ENCODE measurements at regions not wholly inside any gene's neighbourhood (a gene's known extent, or its start where the extent isn't known, plus 50 kb on each side); places are given as distances from the start of the nearest gene placed in this dataset.

GRCh38 chr20:2207770-2208097, 88.1 kb upstream of the TGM3 start:
- Histone ChIP-seq H3K9ac (ENCODE audit: low read length) (peak overlapping the region; percentile 64), H3K27ac (ENCODE audit: low read length) (peak overlapping the region; percentile 60; the same call in 1 of the 2 replicates), H4K20me1 (ENCODE audit: insufficient read depth, low read length) (no peaks in the 10 kb centered on the region), H2AFZ (ENCODE audit: low read length) (peak overlapping the region; percentile 98), H3K36me3 (replicated peaks; ENCODE audit: insufficient read depth, low read length) (no peaks in the 10 kb centered on the region), H3K4me2 (ENCODE audit: low read depth, low read length) (peak overlapping the region; percentile 94), H3K9me3 (replicated peaks; ENCODE audit: insufficient read depth, low read length) (no peaks in the 10 kb centered on the region), H3K4me3 (ENCODE audit: low read length) (peak overlapping the region; percentile 78), H3K4me1 (ENCODE audit: low read length) (peaks cover 21% of the 10 kb centered on the region), H3K9me2 (replicated peaks; ENCODE audit: insufficient read depth, low read length) (no peaks in the 10 kb centered on the region), H3K79me2 (ENCODE audit: low read length) (no peaks in the 10 kb centered on the region), H3F3A (ENCODE audit: insufficient read depth, low read length) (peaks cover 10% of the 10 kb centered on the region), H3K27me3 (replicated peaks; ENCODE audit: insufficient read depth, low read length) (no peaks in the 10 kb centered on the region)
- DNase-seq: no peak
- TF ChIP-seq CTCF (IDR thresholded peaks at IDR 0.05; ENCODE audit: low read length) (no peak), EZH2 (optimal IDR thresholded peaks at IDR 0.05; ENCODE audit: low read depth, low read length) (no peak), EZH2phosphoT487 (IDR thresholded peaks at IDR 0.05; ENCODE audit: low read length) (no peak)

- TF ChIP-seq EZH2 (optimal IDR thresholded peaks at IDR 0.05; ENCODE audit: low read depth, low read length) (no peak), CTCF (IDR thresholded peaks at IDR 0.05; ENCODE audit: low read length) (no peak), EZH2phosphoT487 (IDR thresholded peaks at IDR 0.05; ENCODE audit: low read length) (no peak)
- no peaks in the 10 kb centered on the region for H3K27me3 ChIP-seq (replicated peaks; ENCODE audit: insufficient read depth, low read length)
- no peaks in the 10 kb centered on the region for H3K79me2 ChIP-seq (ENCODE audit: low read length)
- H3K36me3 ChIP-seq (replicated peaks; ENCODE audit: insufficient read depth, low read length): no peaks in the 10 kb centered on the region
- peaks cover 10% of the 10 kb centered on the region for H3F3A ChIP-seq (ENCODE audit: insufficient read depth, low read length)
- peak overlapping the region; percentile 94 for H3K4me2 ChIP-seq (ENCODE audit: low read depth, low read length)
- peak overlapping the region; percentile 98; the same call in 1 of the 2 replicates for H2AFZ ChIP-seq (ENCODE audit: low read length)
- peak overlapping the region; percentile 24 for H3K4me3 ChIP-seq (ENCODE audit: low read length)
- no peaks in the 10 kb centered on the region for H3K9me2 ChIP-seq (replicated peaks; ENCODE audit: insufficient read depth, low read length)
- no peaks in the 10 kb centered on the region for H4K20me1 ChIP-seq (ENCODE audit: insufficient read depth, low read length)
- peak overlapping the region; percentile 26 for H3K9ac ChIP-seq (ENCODE audit: low read length)
- H3K9me3 ChIP-seq (replicated peaks; ENCODE audit: insufficient read depth, low read length): no peaks in the 10 kb centered on the region
- peak overlapping the region; percentile 60 for H3K27ac ChIP-seq (ENCODE audit: low read length)
- peaks cover 21% of the 10 kb centered on the region for H3K4me1 ChIP-seq (ENCODE audit: low read length)
- DNase-seq: peak; percentile 61
These were observed 86.9 kb upstream of the TGM3 start for GRCh38 chr20:2208897-2209296.

GRCh38 chr20:2210646-2211552, 84.9 kb upstream of the TGM3 start:
- H2AFZ ChIP-seq (ENCODE audit: low read length): no peak overlapping the region
- H3K4me1 ChIP-seq (ENCODE audit: low read length): peaks cover 21% of the 10 kb centered on the region
- no peaks in the 10 kb centered on the region for H3K36me3 ChIP-seq (replicated peaks; ENCODE audit: insufficient read depth, low read length)
- TF ChIP-seq CTCF (IDR thresholded peaks at IDR 0.05; ENCODE audit: low read length) (no peak), EZH2phosphoT487 (IDR thresholded peaks at IDR 0.05; ENCODE audit: low read length) (no peak)
- no peak overlapping the region for H3K4me2 ChIP-seq (ENCODE audit: low read depth, low read length)
- H3F3A ChIP-seq (ENCODE audit: insufficient read depth, low read length): peaks cover 10% of the 10 kb centered on the region
- H3K9me2 ChIP-seq (replicated peaks; ENCODE audit: insufficient read depth, low read length): no peaks in the 10 kb centered on the region
- H3K4me3 ChIP-seq (ENCODE audit: low read length): no peak overlapping the region
- H4K20me1 ChIP-seq (ENCODE audit: insufficient read depth, low read length): no peaks in the 10 kb centered on the region
- H3K9ac ChIP-seq (ENCODE audit: low read length): no peak overlapping the region
- H3K9me3 ChIP-seq (replicated peaks; ENCODE audit: insufficient read depth, low read length): no peaks in the 10 kb centered on the region
- no peaks in the 10 kb centered on the region for H3K27me3 ChIP-seq (replicated peaks; ENCODE audit: insufficient read depth, low read length)
- no peak for DNase-seq
- no peaks in the 10 kb centered on the region for H3K79me2 ChIP-seq (ENCODE audit: low read length)
- no peak overlapping the region for H3K27ac ChIP-seq (ENCODE audit: low read length)
